Hematopoietic multipotent progenitor cell treated with erythropoietin and hydrocortisone succinate and interleukin-3 and kit ligand, for 4 days (in vitro differentiated cells): ENCODE measurements at regions not wholly inside any gene's neighbourhood (a gene's known extent, or its start where the extent isn't known, plus 50 kb on each side); places are given as distances from the start of the nearest gene placed in this dataset.
"Not testable (repeated sequence)": the region's sequence is repeated elsewhere in the genome, so short reads cannot be mapped to it uniquely, and the experiment has no call there.

Experiments used
- DNase-seq: peaks from one replicate; pipeline ENCODE4 v3.0.0-alpha.2; 2015

DNA sequence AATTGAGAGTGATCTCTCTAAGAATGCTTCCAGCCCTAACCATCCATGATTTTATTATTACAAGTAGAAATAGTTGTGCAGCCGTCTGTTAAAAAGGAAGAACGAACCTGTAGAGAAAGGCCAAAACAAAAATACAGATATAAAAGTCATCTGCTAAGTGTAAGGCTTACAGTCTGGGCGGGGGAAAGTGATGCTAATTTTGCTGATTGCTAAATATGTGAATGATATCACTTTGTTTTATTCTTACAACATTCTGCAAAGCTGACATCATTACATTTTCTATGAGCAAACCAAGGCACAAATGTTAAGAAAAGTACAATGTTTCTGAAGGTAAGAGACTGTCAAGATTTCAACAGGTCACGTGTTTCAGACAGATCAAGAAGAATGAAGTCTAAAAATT lies 101.5 kb upstream of the RAP1B start:
- no peak for DNase-seq

DNA sequence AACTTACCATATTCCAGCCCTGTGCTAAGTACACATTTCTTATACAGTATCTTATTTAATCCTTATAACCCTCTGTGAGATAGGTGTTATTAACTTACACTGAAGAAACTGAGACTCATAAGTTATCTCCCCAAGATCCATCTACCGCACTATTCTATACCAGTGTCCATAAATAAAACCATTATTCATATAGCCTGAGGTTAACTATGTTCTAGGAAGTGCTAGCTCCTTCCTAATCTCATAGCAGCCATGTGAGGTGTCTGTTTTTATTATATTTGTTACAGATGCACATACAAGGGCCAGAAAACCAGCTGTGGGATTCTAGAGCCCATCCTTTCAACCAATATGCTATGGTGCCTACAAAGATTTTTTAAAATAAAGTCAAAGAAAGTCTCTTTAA lies 100.3 kb upstream of the RAP1B start:
- no peak for DNase-seq

DNA sequence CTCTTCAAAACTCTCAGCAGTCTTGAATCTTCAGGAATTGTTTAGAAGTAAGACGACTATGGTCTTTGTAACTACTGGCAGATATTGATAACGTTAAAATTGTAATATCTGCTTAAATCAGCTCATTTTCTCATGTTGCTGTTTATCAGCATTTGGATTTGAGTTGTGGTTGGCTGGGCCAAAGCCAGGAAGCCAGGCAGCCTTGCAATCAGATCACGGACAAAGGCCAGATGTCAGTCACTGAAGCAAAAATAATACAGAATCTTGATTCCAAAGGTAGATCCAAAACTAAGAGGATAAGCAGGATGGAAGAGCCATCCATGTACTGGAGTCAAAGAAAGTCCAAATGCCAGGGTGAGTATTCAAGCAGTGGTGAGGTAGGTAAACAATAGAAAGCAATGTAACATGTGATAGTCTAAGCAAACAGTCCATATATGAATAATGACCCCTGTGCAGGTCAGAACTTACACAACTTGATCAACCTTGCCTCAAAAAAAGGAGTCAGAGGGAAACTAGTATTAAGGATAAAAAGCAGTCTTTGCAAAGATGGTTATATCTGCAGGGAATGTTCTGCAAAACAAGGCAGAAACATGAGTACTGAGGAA lies 95.8 kb upstream of the RAP1B start:
- peak; percentile 43 for DNase-seq

DNA sequence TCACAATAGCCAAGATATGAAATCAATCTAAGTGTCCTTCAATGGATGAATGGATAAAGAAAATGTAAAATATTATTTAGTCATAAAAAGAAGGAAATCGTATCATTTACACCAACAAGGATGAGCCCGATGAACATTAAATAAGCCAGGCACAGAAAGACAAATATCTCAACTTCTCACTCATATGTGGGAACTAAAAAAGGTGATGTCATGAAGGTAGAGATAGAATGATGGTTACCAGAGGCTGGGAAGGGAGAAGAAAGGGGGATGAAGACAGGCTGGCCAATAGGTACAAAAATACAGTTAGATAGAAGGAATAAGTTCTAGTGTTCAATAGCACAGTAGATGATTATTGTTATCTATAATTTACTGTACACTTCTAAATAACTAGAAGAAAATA lies 94.9 kb upstream of the RAP1B start:
- DNase-seq: no peak

DNA sequence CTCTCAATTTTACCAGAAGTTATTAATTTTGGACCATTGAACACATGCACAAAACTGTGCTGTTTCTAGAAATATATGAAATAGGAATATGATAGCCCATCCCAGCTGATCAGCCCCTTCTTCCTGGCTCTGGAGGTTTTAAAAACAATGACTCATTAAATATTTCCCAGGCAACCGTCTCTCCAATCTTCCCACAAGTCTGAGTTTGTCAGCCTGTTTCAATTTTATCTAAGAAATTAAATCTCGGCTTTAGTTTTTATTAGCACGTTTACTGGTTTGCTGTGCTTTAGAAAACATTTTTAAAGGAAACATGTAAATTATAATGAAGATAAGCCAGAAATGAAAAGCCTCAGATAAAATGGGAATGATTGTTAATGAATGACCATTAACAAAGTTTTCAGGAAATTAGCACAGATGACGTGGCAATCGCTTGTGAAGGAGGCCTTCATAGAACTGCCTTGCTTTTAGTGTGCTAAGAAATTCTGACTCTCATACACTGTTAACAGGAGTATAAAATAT lies 89.3 kb upstream of the RAP1B start:
- no peak for DNase-seq

DNA sequence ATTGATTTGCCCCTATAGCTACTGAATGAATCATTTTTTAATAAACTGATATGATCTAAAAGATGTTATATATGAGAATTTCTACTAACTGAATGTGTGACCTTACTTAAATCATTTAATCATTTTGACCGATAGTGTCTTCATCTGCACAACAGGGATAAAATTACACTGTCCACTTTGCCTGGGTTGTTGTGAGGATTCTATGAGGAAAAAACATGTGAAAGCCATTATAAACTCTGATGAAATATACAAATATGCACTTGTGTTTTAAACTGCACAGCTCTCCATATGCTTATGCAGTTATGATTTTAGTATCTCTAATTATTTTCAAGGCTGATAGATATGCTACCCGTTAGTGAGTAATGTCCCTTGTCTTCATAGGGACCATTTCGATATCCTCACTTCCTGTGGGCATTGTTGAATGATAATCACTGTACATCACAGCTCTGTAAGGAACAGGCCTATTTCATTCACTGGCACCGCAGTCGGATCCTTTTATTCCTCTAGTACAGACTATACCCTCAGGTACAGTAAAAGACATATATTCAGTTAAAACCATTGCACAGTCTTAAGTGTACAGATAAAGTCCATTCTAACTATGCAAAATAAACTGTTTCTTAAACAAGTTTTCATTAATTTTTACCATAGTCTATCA lies 88.7 kb upstream of the RAP1B start:
- no peak for DNase-seq

DNA sequence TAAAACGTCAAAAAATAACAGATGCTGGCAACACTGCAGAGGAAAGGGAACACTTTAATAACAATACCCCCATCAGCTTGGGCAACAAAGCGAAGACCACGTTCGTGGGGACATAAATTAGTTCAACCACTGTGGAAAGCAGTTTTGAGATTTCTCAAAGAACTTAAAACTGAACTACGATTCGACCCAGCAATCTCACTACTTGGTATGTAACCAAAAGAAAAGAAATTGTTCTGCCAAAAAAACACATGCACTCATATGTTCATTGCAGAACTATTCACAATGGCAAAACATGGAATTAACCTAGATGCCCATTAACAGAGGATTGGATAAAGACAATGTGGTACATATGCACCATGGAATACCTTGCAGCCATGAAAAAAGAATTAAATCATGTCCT lies 81.2 kb upstream of the RAP1B start:
- no peak for DNase-seq

DNA sequence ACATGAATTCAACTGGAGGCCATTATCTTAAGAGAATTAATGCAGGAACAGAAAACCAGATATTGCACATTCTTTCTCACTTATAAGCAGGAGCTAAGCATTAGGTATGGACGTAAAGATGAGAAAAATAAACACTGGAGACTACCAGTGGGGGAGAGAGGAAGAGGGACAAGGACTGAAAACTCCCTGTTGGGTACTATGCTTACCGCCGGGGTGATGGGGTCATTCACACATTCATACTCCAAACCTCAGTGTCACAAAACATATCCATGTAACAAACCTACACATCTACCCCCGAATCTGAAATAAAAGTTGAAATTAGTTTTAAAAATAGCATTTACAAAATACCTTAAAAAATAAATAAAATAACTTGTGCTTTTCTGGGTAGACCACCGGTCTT lies 80.8 kb upstream of the RAP1B start:
- DNase-seq: no peak

DNA sequence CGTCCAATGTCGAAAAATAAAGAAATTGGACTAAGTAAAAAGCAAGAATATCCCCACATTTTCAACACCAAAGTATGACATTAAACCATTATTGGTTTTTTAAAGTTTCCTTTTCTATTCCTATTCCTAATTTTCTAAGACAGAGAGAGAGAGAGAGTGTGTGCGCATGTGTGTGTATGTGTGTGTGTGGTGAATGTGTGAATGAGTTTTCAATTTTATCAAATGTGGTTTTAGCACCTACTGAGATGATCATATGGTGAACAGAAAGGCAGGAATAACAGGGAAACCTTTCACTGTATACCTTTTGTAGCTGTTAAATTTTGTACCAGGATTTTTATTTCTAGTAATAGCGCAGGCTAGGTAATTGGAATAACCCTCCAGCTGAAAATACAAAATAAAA lies 80.4 kb upstream of the RAP1B start:
- no peak for DNase-seq

DNA sequence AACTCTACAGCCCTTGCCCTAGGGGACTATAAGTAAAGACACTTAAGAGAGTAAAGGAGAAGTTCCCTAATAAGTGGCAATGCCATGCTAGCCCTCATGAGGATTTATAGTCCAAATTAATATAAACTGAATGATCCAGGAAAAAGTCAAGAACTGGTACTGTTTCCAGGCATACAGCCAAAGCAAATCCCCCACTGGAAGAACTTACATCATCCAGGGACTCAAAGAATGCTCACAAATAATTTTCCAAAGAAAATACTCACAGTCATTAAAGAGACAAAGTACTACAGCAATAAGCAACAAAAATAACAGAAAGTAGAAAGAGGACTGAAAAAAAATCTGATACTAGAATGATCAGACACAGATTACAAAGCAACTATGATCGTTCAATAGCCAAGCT lies 79.7 kb upstream of the RAP1B start:
- DNase-seq: no peak

DNA sequence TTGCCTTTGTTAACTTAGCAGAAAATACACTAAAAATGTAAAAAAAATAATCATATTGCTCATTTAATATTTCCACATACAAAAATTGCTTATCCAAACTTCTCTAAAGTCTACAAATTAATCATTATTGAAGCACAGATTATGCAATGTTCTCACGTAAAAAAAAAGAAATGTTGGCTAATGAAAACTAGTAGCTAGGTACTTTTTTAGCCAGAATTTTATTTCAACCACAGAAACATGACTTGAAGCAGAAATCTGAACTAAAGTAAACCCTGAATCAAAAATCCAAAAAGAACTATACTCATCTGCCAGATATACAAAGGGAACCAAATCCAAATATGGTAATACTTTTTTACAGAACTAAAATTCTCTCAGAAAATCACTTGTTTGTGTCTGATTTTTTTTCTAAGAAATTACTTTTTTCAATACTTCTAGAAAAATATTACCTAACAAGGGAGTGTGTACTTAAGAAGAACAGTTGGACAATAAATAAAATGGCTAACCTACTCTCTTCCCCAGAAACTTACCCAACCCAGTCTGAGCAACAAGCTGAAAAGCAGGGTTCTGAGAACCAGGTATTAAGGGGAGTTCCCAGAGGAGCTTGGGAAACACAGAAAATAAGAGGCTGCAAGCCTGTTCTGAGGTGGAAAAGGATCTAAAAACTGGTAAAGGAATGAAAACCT lies 78.4 kb upstream of the RAP1B start:
- no peak for DNase-seq

DNA sequence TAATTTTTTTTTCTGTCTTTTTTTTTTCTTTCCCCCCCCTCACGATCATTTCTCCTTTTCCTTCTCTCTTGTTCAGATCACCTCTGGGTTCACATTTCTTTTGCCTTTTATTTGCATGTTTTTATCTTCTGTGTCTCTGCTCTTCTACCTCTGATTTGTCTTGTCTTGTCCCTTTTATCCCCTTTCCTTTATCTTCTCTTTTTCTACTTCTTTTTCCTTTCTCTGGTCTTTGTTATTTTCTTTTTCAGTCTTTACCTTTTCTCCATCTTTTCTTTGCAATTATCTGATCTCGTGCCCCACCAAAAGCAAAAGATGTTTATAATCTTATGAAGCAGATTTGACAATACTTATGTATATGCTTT lies 77.8 kb upstream of the RAP1B start:
- DNase-seq: no peak

DNA sequence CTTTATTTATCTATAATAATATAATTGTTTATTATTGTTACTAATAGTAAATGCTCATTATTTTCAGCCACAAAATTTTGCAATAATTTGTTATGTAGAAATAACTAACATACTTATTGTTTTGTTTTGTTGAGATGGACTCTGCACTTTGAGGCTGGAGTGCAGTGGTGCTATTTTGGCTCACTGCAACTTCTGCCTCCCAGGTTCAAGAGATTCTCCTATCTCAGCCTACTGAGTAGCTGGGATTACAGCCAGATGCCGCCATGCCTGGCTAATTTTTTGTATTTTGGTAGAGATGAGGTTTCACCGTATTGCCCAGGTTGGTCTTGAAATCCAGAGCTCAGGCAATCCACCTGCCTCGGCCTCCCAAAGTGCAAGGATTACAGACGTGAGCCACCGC lies 76.6 kb upstream of the RAP1B start:
- no peak for DNase-seq

DNA sequence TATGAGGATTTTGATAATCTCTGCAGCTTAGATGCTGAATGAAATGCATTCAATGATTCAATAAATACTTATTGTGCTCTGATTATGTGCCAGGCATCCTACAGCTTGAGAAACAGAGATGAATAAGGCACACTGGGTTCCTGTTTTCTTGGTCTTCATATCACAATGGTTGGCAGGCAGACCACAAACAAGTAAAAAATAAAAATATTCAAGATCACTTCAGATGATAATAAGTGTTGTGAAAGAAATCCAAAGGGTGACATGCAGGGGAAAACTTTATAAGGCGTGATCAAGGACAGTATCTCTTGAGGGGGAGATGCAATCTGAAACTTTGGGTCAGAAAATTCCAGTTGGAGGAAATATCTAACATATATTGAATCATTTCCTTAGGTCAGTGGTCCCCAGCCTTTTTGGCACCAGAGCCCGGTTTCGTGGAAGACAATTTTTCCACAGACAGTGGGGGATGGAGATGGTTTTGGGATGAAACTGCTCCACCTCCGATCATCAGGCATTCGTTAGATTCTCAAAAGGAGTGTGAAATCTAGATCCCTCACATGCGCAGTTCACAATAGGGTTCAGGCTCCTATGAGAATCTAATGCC lies 73.7 kb upstream of the RAP1B start:
- peak; percentile 79 for DNase-seq

DNA sequence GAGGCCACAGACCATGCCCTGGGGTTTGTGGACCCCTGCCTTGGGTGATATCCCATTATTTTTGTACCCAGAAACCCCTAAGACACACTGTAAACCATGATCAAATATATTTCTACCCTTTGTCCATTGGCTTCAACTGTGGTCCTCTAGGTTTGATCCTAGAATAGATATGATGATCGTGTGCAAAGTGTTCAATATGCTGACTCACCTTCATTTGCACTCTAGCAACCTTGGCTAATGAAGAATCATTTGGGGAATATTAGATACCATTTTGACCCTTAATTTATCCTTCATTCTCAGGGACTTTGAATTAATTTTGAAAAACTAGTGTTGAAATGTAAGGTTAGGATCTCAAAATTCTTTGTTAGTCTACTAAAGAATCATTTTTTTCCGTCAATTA lies 73.1 kb upstream of the RAP1B start:
- no peak for DNase-seq

DNA sequence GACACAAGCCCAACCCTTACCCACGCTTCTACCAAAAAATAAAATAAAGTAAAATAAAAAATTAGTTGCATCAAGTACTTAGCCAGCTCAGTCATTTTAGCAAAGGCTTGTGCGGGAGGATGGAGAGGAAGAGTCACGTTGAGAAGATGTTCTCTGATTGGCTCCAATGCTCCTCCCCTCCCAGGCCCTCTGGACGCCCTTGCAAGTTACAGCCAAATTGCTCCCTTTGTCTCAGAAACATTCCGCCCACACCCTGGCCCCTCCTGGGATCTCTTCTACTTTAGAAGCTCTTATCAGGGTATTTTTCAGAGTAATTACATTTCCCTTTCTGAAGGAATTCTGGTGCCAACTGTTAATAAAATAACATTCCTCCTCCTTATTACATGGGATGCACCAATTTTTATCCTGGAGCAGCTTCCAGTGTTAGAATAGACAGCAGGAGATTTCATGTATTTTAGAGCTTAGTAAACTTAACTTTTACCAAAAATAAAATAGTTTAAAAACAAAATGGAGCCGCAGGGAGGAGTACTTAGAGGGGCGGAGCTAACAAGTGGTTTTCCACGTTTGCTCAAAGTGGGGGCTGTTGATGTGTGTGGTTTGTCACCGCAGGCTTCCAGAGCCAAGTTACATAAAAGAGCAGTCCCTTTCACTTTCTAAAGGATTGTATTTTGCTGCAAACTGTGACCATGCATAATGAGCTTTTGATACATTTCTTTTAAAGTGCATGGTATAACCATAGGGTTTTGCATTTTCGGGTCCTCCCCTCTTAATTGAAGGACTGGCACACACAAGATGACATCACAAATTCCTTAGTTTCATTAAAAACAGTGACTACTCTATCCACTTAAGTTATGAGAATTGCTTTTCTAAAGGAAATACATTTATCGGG lies 71.7 kb upstream of the RAP1B start:
- peak; percentile 94 for DNase-seq

DNA sequence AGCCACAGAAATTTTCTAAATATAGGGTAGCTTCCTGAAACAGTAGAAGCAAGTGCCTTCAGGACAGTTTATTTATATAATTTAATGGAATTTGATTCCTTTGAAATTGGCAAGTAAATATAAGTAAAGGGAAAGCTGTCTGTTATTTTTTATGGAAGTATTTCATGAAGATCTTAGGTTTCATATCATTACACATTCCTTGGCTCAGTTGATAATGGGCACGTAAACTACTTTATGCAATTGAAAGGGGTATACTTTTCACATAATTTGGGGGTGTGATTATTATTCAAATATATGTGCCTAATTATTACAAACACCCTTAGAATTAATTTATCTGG lies 71.1 kb upstream of the RAP1B start:
- DNase-seq: no peak

DNA sequence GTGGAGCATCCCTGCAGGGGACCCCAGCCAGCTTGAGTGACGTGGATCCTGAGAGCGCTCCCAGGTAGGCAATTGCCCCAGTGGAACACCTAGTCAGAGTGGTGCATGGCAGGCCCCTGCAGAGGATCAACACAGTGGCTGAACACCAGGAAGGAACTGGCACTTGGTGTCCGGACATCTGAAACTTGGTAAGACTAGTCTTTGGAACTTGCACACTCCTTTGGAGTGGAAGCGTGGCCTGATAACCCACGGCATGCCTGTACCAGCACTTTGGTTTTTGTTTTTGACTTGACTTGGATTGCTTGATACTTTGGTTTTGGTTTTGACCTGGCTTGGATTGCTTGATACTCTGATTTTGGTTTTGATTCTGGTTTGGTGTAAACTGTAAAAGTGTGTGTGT lies 69.9 kb upstream of the RAP1B start:
- DNase-seq: not testable (repeated sequence)

DNA sequence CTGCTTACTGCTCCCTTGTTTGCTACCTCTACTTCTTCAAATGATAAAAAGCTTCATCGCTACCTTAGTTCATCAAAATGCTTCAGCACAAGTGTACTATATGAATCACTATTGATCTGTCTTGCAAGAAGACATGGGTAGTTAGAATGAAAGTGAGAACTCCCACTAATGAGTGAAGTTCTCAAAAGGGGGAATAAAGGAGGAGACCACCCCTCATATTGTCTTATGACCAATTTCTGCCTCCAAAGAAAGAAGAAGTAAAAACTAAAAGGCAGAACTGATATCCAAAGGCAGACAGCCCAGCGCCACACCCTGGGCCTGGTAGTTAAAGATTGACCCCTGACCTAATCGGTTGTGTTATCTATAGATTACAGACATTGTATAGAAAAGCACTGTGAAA lies 63.4 kb upstream of the RAP1B start:
- DNase-seq: not testable (repeated sequence)

DNA sequence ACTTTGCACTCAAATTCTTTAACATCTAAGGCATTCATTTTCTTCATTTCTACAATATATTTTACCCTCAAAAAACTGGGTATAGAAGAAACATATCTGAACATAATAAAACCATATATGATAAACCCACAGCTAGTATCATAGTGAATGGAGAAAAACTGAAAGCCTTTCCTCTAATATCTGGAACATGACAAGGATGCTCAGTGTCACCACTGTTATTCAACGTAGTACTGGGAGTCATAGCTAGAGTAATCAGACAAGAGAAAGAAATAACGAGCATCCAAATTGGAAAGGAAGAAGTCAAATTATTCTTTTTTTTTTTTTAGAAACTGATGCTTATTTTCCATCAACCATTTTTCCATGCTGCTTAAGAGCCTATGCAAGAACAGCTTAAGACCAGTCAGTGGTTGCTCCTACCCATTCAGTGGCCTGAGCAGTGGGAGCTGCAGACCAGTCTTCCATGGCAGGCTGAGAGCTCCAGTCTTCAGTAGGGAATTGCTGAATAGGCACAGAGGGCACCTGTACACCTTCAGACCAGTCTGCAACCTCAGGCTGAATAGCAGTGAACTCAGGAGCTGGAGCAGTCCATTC lies 58.0 kb upstream of the RAP1B start:
- not testable (repeated sequence) for DNase-seq

DNA sequence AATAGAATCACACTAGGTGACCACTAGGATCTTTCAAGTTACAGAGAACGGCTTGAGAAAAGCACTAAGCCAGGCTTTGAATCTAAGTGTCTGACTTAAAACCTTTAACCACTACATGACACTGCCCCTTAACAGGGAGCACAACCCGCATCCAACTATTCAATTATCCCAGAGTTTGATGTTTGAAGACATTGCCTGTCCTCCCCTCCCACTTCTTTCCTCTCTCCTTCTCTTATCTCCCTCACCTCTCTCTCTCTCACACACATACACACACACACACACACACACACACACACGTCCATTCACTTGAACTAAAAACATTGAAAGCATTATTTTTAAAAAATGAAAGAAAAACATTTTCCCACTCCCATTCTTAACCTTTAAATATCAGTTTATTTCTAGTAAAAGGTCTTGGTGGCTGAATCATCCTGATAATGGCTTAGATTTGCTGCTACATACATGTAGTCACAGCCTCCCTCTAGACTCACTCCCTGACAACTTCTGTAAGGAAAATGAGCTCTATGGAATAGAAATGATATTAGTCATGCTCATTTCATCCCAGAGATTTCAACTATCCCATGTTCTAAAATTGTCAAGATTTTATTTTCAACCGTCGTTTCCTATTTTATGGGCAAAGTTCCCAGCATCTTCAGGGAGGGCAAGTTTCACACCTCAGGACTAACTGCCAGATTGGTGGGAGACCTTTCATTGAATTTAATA lies 53.5 kb upstream of the RAP1B start:
- DNase-seq: no peak

DNA sequence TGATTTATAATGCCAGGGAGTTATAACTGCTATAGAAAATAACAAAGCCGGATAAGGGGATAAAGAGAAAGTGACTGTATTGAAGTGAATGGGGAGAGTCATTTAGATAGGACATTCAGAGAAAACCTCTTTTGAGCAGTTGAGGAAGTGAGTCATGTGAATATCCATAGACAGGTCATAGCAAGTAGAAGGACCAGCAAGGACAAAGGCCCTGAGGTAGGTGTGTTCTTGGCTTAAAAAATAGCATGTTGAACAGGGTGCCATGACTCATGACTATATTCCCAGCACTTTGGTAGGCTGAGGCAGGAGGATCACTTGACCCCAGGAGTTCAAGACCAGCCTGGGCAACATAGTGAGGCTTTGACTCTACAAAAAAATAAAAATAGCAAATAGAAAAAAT lies 51.5 kb upstream of the RAP1B start:
- no peak for DNase-seq
